Thoracic aorta (tissue), 2 donors: ENCODE measurements at regions not wholly inside any gene's neighbourhood (a gene's known extent, or its start where the extent isn't known, plus 50 kb on each side); places are given as distances from the start of the nearest gene placed in this dataset.

Source experiments
- ATAC-seq: fragments of 150-250 bp; one replicate; pipeline ENCODE4 v1.8.0; 2017; ENCODE audit warnings: low read depth; ENCODE audit not compliant: insufficient number of reproducible peaks, low FRiP score
- DNase-seq: peaks from one replicate; pipeline ENCODE4 v3.0.0-alpha.2; 2020; ENCODE audit warnings: low spot score
- H3K27ac ChIP-seq, 2 donors: fragments of 200-600 bp; sonication (generic); 1 replicate in 1 of 2; 2 replicates in 1 of 2; pipeline ENCODE4 v1.5.1; 2016; ENCODE audit warnings: mild to moderate bottlenecking in 2 of 2, moderate library complexity in 2 of 2
- H3K27me3 ChIP-seq: fragments of 200-600 bp; sonication (generic); replicated peaks from 2 replicates; pipeline ENCODE4 v1.6.0; 2016; ENCODE audit warnings: mild to moderate bottlenecking; ENCODE audit not compliant: insufficient read depth
- H3K36me3 ChIP-seq: fragments of 200-600 bp; sonication (generic); one replicate; pipeline ENCODE4 v1.5.1; 2016
- H3K4me1 ChIP-seq, 2 donors: fragments of 200-600 bp; sonication (generic); 1 replicate in 1 of 2; 2 replicates in 1 of 2; pipeline versions ENCODE4 v1.5.1 to v1.6.0; 2016; ENCODE audit warnings: low read depth in 2 of 2, mild to moderate bottlenecking in 1 of 2; ENCODE audit not compliant: control insufficient read depth in 1 of 2
- H3K4me3 ChIP-seq: fragments of 200-600 bp; sonication (generic); 2 replicates; pipeline ENCODE4 v1.5.1; 2016; ENCODE audit warnings: mild to moderate bottlenecking
- H3K9me3 ChIP-seq: fragments of 200-600 bp; sonication (generic); 2 replicates; pipeline ENCODE4 v1.5.1; 2016
- CTCF ChIP-seq: fragments of 200-600 bp; sonication (generic); IDR thresholded peaks from one replicate; pipeline ENCODE4 v1.5.1; 2019; ENCODE audit warnings: antibody characterized with exemption

- H3K27me3 ChIP-seq, result no peaks in the 10 kb centered on the region
- DNase-seq (no peak), ATAC-seq (no peak)
- H3K4me3 ChIP-seq, result no peak overlapping the region
- no peaks in the 10 kb centered on the region for H3K9me3 ChIP-seq
- H3K36me3 ChIP-seq, result no peaks in the 10 kb centered on the region
- H3K27ac ChIP-seq, result no peak overlapping the region
- TF ChIP-seq CTCF, result no peak
- H3K4me1 ChIP-seq, result no peaks in the 10 kb centered on the region
These were observed 221.3 kb downstream of the ERMARD start for GRCh38 chr6:169972736-169973135.

- no peaks in the 10 kb centered on the region for H3K4me1 ChIP-seq
- H3K36me3 ChIP-seq, result no peaks in the 10 kb centered on the region
- H3K9me3 ChIP-seq, result no peaks in the 10 kb centered on the region
- H3K4me3 ChIP-seq, result no peak overlapping the region
- H3K27me3 ChIP-seq, result no peaks in the 10 kb centered on the region
- ATAC-seq, result no peak
- H3K27ac ChIP-seq, result no peak overlapping the region
- no peak for DNase-seq
- TF ChIP-seq CTCF, result no peak
These were observed 220.8 kb downstream of the ERMARD start for GRCh38 chr6:169972101-169972651.

GRCh38 chr6:169971081-169971861 lies 219.8 kb downstream of the ERMARD start:
- Histone ChIP-seq H3K4me3 (no peak overlapping the region), H3K36me3 (no peaks in the 10 kb centered on the region), H3K9me3 (no peaks in the 10 kb centered on the region), H3K27ac (no peak overlapping the region), H3K4me1 (no peaks in the 10 kb centered on the region), H3K27me3 (no peaks in the 10 kb centered on the region)
- DNase-seq, result no peak
- no peak for ATAC-seq
- no peak for TF ChIP-seq CTCF

- ATAC-seq (no peak), DNase-seq (no peak)
- Histone ChIP-seq H3K27ac (no peak overlapping the region), H3K27me3 (no peaks in the 10 kb centered on the region), H3K9me3 (no peaks in the 10 kb centered on the region), H3K36me3 (no peaks in the 10 kb centered on the region), H3K4me3 (no peak overlapping the region), H3K4me1 (no peaks in the 10 kb centered on the region)
- TF ChIP-seq CTCF, result no peak
These were observed 219.0 kb downstream of the ERMARD start for GRCh38 chr6:169970306-169970988.

GRCh38 chr6:169969372-169970099 lies 218.1 kb downstream of the ERMARD start:
- Histone ChIP-seq H3K27me3 (no peaks in the 10 kb centered on the region), H3K4me1 (no peaks in the 10 kb centered on the region), H3K4me3 (no peak overlapping the region), H3K27ac (no peak overlapping the region), H3K9me3 (no peaks in the 10 kb centered on the region), H3K36me3 (no peaks in the 10 kb centered on the region)
- ATAC-seq (no peak), DNase-seq (no peak)
- no peak for TF ChIP-seq CTCF
